ENCODE measurements at regions not wholly inside any gene's neighbourhood (a gene's known extent, or its start where the extent isn't known, plus 50 kb on each side); places are given as distances from the start of the nearest gene placed in this dataset.
"Not testable (repeated sequence)": the region's sequence is repeated elsewhere in the genome, so short reads cannot be mapped to it uniquely, and the experiment has no call there.

DNA sequence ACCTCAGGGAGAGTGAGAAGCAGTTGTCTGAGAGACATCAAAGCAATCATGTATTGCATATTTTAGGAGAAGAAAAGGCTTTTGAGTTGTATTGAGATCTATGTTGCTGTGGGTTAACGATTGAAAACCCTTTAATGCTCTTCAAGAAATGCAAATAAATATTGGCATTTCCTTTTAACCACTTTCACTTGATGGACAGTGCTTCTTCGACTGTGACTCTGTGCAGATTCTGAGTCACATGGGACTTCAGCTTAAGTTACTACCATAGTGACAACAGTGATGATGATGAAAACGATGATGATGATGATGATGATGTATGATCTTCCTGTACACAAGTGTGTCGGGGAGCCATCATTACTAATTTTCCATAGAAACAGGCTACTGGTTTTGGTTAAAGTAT, 181.8 kb downstream of the AKAIN1 start:
- no peak for DNase-seq

DNA sequence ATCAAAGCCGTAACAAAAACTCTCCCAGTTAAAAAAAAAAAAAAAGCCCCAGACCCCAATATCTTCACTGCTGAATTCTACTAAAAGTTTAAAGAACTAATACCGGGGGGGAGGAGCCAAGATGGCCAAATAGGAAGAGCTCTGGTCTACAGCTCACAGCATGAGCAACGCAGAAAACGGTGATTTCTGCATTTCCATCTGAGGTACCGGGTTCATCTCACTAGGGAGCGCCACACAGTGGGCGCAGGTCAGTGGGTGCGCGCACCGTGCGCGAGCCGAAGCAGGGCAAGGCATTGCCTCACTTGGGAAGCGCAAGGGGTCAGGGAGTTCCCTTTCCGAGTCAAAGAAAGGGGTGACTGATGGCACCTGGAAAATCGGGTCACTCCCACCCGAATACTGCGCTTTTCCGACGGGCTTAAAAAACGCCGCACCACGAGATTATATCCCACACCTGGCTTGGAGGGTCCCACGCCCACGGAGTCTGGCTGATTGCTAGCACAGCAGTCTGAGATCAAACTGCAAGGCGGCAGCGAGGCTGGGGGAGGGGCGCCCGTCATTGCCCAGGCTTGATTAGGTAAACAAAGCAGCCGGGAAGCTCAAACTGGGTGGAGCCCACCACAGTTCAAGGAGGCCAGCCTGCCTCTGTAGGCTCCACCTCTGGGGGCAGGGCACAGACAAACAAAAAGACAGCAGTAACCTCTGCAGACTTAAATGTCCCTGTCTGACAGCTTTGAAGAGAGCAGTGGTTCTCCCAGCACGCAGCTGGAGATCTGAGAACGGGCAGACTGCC, 192.8 kb downstream of the AKAIN1 start:
- not testable (repeated sequence) for DNase-seq

DNA sequence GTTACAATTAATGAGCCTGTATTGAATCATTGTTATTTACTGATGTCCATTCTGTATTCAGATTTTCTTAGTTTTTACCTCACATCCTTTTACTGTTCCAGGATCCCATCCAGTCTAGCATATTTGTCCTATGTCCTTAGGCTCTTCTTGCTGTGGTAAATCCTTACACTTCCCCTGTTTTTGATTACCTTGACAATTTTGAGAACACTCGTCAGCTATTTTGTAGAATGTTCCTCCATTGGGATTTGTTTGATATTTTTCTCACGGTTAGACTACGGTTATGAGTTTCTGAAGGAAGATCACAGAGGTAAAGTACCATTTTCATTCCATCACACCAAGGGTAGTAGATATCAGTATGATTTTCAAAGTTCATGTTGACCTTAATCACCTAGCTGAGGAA, 202.3 kb downstream of the AKAIN1 start:
- DNase-seq = no peak

GRCh38 chr18:4987452-4988405, 209.3 kb downstream of the AKAIN1 start:
- DNase-seq = no peak

GRCh38 chr18:4986677-4987076, 210.4 kb downstream of the AKAIN1 start:
- no peak for DNase-seq

GRCh38 chr18:4986066-4986465, 211.0 kb downstream of the AKAIN1 start:
- no peak for DNase-seq

DNA sequence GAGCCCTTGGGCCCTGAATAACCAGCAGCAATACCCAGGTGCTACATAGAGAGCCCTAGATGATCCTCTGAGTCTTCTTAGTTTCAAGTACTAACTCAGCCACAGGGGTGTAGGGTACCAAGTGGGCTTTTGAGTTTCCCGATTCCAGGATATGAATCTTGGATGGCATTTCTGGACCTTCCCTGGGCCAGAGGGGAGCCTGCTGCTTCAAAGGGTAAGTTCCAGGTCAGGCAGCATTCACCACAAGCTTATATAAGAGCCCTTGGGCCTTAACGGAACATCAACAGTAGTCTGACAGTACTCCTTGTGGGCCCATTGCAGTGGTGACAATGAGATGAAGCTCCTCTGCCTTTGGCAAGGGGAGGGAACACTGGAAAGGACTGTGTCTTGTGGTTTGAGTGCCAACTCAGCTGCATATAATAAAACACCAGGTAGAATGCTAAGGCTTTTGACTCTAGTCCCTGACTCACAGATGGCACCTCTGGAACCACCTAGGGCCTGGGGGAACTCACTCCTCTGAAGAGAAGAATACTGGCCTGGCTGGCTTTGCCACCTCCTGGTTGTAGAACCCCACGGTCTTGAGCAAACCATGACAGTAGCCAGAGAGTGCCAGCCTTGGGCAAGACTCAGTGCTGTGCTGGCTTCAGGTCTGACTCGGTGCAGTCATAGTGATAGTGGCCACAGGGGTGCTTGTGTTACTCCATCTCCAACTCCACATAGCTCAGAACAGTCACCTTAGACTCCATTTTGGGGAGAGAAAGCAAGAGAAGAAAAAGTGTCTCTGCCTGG, 235.7 kb downstream of the AKAIN1 start:
- no peak for DNase-seq

GRCh38 chr18:4960578-4960977, 236.5 kb downstream of the AKAIN1 start:
- no peak for DNase-seq

GRCh38 chr18:4931209-4931608, 265.8 kb downstream of the AKAIN1 start:
- DNase-seq = no peak

- no peak for DNase-seq
Observed at GRCh38 chr18:4921548-4921947, 275.5 kb downstream of the AKAIN1 start.

- not testable (repeated sequence) for DNase-seq
Observed at GRCh38 chr18:4917509-4917908, 279.5 kb downstream of the AKAIN1 start.

DNA sequence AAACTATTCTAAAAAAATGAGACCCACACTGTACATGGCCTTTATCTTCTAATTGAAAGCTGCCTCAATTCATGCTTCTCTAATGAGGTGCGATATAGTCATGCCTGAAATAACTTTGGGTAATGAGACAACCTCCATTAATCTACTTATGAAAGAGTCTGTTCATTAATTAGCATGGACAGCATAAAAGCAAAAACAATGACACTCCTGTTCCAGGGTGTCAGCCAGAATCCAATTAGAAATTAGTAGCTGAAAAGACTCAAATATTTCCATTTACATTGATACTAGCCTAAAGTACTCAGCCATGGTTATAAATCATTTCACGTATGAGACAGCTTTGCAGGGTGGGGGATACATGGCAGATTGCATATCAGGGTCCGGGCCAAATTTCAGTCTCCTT, 288.7 kb downstream of the AKAIN1 start:
- no peak for DNase-seq

DNA sequence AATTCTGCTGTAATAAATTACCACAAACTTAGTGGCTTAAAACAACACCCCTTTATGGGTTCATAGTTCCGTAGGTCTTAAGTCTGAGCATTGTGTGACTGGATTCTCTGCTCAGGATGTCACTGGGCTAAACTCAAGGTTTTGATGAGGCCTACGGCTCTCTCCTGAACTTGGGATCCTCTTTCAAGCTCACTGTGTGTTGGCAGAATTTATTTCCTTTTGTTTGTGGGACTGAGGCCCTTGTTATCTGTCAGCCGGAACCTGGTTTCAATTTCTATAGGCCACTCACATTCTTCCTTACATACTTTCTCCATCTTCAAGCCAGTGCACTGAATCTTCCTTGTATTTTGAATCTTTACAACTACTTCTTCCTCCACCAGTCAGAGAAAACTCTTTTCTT, 290.2 kb downstream of the AKAIN1 start:
- DNase-seq = no peak

GRCh38 chr18:4888251-4889040, 308.6 kb downstream of the AKAIN1 start:
- DNase-seq = no peak

DNA sequence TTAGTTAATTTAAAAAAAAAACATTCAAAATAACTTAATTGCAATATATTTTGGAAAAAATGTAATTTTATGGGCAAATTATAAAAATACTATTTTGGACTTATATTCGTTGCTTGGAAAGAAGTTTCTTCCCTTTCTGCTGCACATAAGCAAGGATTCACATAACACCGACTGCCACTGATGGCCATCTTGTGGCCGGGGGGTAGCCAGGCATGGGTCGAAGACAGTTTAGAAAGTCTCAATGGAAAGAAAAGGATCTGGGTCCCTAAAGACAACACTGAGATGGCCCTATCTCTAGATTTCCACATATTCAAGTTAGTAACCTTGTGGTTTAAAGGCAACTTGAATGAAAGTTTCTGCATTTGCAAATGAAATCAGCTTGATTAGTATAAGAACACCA, 318.6 kb downstream of the AKAIN1 start:
- no peak for DNase-seq

DNA sequence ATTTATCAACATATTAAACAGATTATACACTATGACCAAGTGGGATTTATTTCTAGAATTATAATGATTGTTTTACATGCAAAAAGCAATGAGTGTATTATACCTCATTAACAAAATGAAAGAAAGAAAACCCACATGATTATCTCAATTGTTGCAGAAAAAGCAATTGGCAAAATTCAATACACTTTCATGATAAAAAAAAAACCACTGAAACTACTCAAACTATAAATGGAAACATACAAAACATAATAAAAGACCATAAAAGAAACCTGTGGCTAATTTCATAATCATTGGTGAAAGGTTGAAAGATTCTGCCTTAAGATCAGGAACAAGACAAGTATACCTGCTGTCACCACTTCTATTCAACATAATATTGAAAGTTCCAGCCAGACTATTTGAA, 325.9 kb downstream of the AKAIN1 start:
- no peak for DNase-seq

- DNase-seq = no peak
Observed at GRCh38 chr18:4870177-4870773, 326.8 kb downstream of the AKAIN1 start.

DNA sequence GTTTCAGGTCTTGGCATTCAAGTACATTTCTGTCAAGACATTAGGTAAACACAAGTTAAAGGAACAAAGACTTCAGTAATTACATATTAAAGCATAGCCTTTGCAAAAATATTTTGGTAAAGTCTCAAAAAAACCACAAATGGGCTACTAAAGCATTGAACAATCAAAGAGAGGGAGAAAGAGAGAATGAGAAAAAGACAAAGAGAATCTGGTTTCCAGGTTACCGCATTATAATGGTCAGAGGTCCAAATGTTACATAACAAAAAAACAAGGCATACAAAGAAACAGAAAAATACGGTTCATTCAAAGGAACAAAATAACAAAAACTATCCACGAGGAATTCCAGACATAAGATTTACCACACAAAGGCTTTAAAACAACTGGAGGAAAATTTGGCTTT, 327.9 kb downstream of the AKAIN1 start:
- DNase-seq = no peak

GRCh38 chr18:4858379-4859127, 338.5 kb downstream of the AKAIN1 start:
- DNase-seq = no peak

DNA sequence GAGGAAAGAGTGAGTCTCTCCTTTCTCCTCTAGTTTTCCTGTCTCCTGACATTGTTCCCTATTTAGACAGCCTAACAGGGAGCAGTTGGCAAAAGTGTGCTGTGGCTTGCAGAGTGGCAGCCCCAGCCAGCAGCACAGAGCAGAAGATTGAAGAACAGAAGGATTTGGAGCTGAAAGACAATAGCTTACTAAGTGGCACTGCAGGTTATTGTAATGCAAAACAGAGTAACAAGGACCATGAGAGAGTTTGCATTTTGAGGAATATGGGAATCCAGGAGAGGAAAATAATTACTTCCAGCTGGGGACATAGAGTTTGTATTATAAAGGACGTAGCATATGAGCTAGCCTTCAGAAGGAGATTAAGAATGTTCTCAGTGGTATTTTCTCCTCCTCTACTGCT, 342.4 kb downstream of the AKAIN1 start:
- DNase-seq = no peak
